ENCODE measurements at regions not wholly inside any gene's neighbourhood (a gene's known extent, or its start where the extent isn't known, plus 50 kb on each side); places are given as distances from the start of the nearest gene placed in this dataset.

DNA sequence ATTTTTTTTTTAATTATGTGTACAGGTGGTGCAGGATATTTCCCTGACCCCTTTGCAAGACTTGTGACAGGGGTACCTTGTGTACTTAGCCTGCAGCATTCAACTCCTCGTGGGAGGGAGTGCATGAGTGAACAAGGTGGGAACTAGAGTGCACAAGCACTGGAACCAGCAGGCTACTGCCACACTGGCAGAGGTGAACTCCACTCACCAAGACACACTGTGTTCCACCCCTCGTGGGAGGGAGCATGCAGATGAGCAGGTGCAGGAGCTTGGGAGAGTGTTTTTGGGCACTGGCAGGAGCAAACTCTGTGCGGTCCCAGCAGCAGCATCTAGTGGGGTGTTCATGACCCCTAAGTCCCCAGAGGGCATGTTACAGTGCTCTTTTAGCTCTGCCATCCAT is 282.7 kb upstream of the PLET1 start:
- no peak for DNase-seq

DNA sequence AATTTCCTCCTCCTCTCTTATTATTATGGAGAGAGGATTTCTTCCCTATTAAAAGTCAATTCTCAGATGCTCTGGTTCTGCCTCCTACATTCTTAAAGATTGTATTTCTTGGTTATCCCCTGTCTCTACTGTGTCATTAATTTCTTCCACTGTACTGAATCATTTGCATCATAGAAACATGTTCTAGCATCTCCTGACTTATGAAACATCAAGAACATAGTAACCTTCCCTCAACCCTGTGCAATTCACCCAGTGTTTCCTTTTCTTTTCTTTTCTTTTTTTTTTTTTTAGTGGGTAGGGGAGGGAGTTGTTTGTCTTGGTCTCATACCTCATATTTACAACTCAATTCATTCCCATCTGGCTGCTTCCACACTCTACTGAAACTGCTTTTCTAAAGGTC is 288.0 kb upstream of the PLET1 start:
- no peak for DNase-seq

DNA sequence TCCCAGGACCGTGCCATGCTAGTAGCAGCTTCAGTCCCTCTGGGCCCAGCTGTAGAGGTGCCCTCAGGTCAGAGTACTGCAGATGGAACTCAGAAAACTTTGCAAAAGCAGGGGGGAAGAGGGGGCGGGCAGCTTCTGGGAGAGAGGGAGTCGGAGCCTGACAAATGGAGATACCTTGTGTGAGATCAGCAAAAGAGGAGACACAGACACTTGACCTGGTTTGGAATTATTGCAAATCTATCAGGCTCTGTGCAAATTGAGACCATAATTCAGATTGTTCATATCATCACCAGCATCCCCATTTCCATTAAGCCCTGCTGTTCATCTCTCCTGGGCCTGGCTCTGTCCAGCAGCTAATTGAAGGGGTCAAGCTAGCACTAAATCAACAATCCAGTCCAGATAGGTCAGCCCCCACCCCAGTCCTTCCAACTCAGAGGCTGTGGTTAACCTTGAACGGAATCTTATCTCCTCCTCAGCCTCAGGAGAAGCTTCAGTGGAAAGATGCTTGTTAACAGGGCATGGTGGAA is 292.6 kb upstream of the PLET1 start:
- no peak for DNase-seq

DNA sequence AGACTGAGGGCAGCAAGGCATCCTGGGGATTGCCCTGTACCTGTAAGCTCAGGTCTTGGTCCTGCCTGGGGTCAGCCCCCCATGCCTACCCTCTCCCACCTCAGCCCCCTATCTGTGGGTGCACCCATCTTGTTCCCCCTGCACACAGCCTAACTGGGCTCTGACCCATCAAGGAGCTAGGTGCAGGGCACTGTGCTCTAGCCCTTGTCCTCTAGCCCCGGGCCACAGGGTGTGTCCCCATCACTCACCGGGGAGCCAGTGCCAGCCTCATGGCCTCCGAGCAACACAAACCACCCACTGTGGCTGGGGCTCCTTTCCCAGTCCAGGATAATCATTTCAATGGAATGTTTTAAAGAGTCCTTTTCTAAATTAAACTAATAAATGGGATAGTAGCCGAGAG is 293.9 kb upstream of the PLET1 start:
- no peak for DNase-seq

DNA sequence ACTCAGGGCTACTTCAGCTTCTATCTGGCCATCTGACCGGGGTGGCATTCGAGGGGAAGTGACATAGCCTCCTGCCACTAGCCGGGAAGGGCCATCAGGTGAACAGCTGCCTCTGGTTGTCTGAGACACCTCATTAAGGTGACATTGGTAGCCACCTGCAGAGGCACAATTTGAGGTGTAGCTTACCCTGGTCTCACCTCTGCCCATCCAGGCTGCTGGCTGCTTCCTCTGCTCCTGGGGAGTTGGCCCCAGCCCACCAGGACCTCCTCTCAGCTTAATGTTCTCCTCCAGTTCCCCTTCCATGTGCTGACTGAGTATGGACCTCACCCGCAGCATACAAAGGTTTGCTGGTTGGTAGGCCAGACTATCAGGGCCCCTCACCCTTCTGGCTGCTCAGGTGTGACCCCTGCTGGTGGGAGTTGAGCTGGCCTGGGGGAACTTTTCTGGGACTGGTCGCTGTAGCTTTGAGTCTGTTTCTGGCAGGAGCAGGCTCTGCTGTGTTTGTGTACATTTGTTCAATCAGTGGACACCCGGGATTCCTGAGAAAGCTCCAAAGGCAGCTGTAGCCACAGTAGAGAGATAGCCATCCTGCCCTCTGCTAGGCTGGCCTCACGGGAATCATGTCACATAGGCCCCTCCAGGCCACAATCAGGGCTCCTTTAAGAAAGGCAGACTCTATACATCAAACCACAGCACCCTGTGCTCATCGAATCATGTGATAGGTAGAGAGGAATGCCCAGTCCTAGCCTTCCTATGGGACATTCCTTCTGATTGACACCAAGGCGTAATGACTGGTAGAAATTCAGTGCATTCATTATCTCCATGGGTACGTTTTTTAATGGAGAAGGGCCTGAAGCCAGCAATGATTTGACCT is 295.1 kb upstream of the PLET1 start:
- DNase-seq, result peak; percentile 59

DNA sequence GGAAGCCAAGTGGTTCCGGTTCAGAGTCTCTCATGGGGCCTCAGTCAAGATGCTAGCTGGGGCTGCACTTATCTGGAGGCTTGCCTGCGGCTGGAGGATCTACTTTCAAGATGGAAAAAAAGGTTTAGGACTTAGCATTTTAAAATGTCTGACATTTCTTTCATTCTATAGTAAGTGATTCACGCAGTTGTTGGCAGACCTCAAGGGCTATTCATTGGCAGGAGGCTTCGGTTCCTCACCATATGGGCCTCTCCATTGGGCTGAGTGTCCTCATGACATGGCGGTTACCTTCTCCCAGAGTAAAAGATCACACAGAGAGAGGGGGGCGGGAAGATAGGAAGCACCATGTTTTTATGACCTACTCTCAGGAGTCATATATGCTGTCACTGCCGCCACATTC is 298.0 kb upstream of the PLET1 start:
- DNase-seq, result no peak

DNA sequence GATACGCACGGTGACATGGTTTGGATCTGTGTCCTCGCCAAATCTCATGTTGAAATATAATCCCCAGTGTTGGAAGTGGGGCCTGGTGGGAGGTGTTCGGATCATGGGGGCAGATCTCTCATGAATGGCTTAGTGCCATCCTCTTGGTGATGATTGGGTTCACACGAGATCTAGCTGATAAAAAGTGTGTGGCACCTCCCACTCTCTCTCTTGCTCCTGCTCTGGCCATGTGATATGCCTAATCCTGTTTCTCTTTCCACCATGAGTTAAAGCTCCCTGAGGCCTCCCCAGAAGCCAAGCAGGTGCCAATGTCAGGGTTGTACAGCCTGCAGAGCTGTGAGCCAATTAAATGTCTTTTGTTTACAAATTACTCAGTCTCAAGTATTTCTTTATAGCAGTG is 303.1 kb upstream of the PLET1 start:
- no peak for DNase-seq

DNA sequence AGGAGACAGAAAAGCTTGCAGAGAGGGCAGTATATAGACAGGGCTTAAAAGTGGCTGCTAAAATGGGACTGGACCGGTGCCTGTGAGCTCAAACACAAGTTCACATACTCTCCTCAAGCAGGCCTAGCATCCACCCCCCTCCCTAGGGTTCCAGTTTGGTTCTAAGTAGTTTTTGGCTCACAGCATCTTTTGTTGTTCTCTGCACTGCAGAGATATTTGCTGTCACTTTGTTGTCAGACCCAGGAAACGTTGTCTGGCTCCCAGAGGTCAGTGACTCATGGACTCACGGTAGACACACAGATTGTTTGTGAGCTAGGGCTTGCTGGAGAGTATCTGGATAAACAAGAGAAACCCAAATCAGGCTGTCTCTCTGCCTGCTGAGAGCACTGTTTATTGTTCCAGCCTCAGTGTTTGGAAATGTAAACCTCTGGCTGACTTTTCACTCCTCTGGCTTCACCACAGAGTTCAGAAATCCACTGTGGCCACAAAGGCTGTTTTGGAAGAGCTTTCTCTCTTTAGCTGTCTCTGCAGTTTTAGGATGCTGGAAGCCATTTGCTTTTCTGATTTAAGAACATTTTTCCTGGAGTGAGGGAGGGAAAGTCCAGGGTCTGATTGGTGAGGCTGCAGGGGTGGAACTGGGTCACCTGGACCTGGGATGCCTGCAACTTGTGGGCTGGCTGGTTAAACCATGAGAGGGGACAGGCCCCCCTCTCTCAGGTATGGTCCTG is 303.7 kb upstream of the PLET1 start:
- DNase-seq, result no peak

DNA sequence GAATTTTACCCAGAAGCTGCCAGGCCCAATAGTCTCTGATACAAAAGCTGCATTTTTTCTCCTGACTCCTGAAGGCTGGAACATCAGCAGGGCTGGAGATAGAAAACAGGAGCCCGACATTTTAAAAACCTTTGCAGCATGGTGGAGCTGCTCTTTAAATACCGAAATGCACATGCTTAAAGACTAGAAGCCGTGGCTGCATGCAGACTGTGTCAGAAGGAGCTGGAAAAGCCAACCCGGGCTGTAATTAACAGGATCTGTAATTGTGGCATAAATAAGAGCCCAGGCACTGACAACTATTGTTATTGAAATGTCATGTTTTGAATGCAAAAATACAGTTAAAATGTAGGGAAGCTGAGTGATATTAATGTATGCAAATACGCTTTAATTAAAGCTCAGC is 304.9 kb upstream of the PLET1 start:
- no peak for DNase-seq

DNA sequence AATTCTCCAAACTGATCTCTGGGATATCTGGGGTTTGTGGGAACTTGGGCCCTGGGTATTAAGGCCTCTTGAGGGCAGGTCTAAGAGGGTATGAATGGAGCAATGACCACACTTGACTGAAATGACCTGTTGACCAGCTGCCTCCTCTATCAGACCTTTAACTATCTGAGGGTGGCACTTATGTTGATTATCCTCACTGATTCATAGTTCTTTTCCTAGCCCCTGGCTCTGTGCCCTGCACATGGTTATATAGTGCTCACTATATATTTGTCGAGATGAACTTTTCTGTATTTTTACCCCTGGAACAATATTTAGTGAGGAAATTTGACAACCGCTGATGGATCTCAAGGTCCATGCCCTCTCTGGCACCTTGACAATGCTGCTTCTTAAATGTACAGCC is 305.5 kb upstream of the PLET1 start:
- no peak for DNase-seq

DNA sequence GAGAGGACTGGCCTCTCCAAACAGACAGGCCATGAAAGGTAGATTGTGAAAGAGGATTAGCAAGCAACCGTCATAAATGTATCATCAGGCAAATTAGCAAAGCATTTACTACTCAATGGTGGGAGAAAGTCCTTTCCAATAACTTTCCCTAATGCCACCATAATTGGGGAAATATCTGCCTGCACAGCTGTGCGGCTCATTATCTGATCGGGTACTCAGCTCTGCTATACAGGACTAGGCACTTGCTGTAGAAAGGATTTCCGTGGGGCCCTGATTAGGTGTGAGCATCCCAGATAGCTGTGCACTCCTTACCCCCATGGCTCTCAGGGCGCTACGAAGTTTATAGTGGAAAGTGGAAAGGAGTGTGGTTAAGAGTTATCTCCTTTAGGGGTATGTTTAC is 309.7 kb upstream of the PLET1 start:
- no peak for DNase-seq

DNA sequence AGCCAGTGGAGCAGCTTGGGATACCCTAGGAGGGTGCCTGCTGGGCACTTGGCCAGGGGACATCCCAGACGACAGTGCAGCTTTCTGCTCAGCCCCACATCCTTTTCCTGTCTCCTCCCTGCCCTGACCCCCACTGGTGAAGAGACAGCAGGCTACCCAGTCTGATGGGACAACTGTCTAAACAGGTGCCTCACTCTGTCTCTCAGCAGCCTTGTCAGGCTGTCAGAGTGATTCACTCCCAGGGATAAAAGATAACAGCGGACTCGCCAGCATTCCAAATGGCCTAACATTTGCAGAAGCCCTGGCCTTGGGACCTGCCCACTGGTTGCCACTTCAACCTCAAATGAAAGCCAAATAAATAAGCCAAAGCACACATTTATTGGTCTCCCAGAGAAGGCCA is 318.6 kb upstream of the PLET1 start:
- DNase-seq, result no peak

DNA sequence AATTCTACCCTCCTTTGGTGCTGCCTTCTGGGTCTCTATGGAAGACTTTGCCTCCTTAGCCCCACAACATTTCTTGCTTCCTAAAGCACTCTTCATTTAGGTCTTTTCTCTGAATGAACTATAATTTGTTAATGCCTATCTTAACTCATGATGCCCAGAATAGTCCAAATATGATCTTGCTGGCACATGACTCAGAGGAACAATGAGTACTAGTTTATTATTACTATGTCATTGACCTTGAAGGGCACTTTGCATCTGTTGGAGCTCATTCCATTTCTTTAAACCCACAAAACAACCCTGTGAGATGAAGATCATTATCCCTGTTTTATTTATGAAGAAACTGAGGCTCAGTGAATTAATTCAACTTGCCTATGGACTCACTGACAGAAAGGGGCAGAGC is 320.2 kb upstream of the PLET1 start:
- no peak for DNase-seq

DNA sequence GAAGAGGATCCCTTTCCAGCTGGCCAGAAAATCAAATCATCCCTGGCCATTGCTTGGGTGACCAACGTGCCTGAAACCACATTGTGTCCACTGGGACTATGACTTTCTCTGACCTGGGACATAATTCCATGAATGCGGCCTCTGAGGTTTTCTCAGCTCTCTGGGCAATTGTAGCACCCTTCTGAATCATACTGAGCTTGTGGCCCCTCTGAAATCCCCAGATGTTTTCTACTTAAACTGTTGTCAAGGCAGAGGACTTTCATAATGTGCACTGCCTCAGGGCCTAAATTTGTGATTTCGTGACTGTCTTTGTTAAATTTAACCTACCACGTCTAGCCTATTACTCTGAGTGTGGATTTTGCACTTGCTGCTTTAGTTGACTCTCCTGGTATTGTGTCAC is 321.1 kb upstream of the PLET1 start:
- no peak for DNase-seq

DNA sequence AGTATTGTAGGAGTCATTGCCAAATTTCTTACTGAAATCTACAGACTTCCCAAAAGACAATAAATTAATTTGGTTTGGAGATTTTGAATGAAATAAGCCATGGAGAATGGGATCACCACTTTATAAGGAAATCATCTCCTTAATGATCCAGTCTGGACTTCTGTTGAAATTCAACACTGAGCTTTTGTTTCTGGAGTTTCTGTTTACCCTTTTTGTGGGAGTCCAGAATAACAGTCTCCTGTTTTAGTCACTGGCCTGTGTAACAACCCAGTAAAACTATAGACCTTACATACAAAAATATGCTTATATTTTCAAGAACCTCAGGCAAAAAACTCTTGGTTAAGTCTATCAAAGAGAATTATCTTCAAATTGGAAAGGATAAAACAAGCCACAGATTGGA is 321.7 kb upstream of the PLET1 start:
- DNase-seq, result no peak

DNA sequence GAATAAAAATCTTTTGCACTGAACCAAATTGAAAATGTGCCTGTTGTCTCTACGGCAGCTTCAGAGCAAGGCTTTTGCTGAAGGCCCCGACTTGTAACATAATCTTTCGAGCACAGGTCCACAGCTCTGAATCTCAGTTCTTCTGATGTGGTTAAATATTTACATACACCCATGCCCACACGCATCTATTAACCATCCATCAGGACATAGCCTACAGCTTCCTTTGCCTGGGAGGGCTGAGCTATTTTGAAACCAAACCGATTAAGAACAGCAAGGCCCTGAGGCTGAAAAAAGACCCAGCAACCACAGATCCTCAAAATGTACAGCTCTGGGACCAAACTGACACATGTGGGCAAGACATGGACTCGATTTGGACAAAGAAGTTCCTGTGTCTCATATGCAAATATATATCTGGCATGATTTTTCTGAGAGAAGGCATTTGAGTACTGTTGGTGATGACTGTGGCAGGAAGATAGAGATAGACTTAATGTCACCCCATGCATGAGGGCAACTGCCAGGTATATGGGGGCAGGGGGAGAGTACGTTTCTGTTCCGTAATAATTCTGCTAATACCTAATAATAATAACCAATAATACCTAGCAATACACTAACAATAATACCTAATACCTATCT is 322.7 kb upstream of the PLET1 start:
- DNase-seq, result no peak

DNA sequence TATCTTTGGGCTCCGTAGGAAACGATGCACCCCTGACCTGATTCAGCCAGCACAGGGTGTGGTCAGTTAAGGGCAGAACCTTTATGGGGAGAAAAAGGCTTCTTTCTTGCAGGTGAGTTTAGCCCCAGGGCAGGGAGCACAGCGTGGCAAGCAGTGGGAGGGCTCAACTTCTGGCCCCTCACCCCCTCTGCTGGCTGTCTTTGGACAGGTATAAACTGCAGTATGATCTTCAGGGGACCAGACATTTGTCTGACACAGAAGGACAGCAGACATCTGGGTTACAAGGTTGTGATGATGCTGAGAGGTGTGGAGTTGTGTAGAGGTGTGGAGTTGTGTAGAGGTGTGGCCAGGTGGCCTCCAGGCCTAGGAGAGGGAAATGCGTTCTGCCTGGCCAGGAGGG is 324.0 kb upstream of the PLET1 start:
- DNase-seq, result no peak

DNA sequence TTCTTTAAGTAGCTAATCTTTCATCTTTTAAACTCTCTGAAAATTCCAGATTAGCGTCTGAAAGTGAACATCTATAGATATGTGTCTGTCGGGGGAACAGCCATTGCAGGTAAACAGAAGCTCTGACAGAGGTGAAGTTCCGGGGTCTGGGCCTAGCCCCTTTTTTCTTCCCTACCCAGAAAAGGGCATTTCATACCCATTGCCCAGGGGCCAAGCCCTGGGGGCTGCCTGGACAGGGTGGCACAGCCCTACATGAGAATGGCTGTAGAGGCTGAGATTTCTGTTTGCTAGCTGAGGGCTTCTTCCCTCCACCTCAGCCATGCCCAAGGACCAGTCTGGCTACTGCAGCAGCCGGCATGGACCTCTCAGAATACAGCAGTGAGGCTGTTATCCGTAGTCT is 327.0 kb upstream of the PLET1 start:
- no peak for DNase-seq

DNA sequence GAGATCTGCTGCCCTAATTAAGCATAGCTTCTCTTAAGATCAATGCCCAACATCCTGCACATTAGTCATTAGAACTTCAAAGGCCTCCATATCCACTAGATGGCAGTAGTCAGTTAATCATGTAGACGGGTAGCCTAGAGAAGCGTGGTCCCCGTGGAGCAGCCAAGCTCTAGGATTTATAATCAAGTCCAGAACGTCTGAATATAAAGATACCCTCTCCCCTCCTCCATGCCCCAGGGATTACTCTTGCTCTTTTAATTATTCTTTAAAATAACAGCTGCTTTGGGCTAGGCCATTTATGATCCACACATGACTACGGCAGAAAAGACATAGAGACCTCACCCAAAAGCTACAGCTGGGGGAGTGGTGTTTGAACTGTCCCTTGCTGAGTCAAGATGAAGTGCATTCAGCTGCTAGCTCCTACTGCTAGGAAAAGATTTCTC is 327.6 kb upstream of the PLET1 start:
- DNase-seq, result peak; percentile 56

DNA sequence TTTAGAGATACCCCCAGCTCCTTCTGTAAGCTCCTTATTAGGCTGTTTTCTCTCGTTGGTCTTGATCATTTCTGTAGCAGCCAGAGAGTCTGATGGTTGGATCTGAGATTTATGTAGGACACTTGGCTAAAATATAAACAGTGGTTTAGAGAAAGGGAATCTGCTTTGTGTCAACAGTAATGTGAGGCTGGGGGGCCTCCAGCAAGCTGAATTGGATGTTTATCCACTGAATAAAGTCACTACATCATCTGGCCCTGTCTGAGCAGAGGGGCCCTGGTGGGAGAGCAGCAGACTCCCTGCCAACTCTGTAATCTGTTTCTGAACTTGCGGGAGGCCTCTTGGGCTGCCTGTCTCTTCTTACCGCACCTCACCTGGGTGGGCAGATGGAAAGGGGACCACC is 328.5 kb upstream of the PLET1 start:
- DNase-seq, result no peak

DNA sequence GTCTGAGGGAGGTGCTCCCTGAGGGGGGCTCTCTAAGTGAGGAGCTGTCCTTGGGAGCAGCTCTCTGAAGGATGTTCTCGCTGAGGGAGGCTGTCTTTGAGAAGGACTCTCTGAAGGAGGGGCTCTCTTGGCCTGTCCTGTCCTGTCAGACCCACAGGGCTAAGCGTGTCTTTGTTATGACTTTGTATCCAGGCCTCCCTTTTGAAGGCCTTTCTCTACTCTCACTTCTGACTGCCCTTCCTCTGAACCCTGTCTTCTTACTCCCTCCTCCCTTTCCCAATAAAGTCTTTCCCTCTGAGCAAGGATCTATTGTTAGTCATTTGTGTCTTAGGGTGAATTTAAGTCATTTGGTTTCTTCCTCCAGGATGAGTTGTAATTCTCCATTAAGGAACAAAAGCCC is 330.1 kb upstream of the PLET1 start:
- no peak for DNase-seq

DNA sequence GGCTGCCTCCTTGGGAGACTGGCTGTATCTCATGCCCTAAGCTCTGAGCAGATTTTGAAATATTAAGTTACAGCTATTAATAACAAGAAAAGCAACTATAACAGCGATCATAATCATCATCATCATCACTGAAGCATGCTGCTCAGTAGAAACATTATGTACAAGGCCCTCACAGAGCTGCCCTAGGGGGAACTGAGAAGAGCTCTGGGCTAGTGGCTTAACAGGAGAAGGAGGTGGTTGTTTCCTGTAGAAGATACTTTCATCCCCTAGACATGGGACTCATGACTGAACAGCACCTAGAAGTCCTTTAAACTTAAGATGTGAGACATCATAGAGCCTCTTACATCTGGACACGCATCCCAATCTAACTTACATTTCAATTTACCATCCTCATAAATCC is 332.8 kb upstream of the PLET1 start:
- DNase-seq, result no peak

DNA sequence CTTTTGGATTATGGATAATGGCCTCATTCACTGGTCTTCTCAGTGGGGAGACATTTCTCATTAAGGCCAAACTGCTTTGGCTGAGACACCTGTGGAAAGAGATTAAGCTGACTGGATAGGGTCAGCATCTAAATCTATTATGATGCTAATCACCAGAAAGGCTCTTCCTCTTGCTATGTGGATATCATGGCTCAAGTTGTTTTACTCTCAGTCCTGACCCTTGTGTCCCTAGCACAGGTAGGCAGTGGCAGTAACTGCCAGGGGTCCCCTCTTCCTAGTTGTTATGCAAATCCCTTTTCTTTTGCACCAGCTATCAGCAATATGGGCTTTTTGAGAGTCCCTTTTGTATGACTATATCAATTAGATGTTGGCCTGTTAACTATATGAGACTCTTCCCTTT is 335.7 kb upstream of the PLET1 start:
- no peak for DNase-seq

DNA sequence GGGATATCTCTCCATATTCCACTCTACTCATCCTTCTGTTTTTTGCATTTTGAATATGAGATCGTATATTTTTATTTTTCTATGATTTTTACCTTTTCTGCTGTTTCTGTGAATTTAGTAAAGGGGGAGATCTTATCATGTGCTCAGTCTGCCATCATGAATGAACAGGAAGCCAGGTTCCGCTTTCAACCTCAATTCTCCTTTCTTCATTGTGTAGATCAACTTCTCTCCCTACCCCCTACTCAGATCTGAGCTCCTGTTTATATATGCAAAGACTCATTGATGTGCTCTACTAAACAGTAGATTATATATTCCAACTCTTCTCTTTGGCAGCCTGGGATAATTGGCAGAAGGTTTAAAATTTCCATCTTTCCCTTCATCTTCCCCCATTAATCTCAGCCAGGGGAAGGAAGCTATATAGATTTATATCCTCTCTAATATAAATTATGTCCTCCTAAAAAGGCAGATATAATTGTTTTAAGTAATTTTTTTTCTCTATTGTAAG is 336.7 kb upstream of the PLET1 start:
- DNase-seq, result no peak
